ENCODE measurements at regions not wholly inside any gene's neighbourhood (a gene's known extent, or its start where the extent isn't known, plus 50 kb on each side); places are given as distances from the start of the nearest gene placed in this dataset.

DNA sequence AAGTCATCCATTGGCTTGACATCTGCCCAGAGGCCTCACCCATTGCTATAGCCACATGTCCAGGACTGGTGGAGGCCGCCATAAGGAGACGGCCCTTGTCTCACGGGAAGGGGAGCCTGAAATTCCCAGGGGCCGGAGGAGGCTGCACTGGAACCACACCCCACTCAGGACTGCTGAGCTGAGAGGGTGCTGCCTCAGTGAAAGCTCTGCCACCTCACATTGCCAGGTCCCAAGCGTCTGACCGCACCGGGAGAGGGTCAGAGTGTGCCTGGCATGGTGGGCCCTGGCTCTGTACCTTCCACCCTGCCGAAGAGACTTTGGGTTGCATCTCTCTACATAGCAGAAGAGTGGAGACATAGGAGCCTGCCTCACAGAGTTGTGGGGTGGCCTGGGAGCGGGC lies 134.1 kb upstream of the GLI2 start:
- WGBS (ENCODE audit: insufficient coverage), result 96% methylated on average over 8 of the region's 9 CpGs
- H3K27ac Mint-ChIP-seq, result no peak overlapping the region
- Histone ChIP-seq H2AFZ (ENCODE audit: insufficient read depth, low read depth, low read length, poor library complexity, severe bottlenecking) (no peak overlapping the region), H3K4me1 (ENCODE audit: control insufficient read depth in 2 of 2, insufficient read depth in 2 of 2, low read length in 2 of 2) (no peaks in the 10 kb centered on the region), H3K36me3 (replicated peaks in 1 of 2; ENCODE audit: control extremely low read depth in 1 of 2, control insufficient read depth in 1 of 2, extremely low read depth in 1 of 2, insufficient read depth in 2 of 2, low read length in 1 of 2) (no peaks in the 10 kb centered on the region), H3K4me3 (ENCODE audit: control extremely low read depth in 1 of 5, extremely low read depth in 1 of 5, insufficient read depth in 1 of 5, low read depth in 2 of 5, low read length in 4 of 5) (no peak overlapping the region), H3K9ac (ENCODE audit: low read length) (no peak overlapping the region), H4K20me1 (ENCODE audit: control insufficient read depth, insufficient read depth, low read length, poor library complexity, severe bottlenecking) (no peaks in the 10 kb centered on the region), H3K79me2 (ENCODE audit: control insufficient read depth, insufficient read depth, low read length) (no peaks in the 10 kb centered on the region), H3K27me3 (replicated peaks in 1 of 4; ENCODE audit: control extremely low read depth in 1 of 4, control insufficient read depth in 3 of 4, insufficient read depth in 4 of 4, low read length in 3 of 4) (no peaks in the 10 kb centered on the region), H3K27ac (ENCODE audit: low read length in 2 of 2) (no peak overlapping the region), H3K9me3 (ENCODE audit: control extremely low read depth in 1 of 3, control insufficient read depth in 2 of 3, insufficient read depth in 1 of 3, low read length in 2 of 3) (no peaks in the 10 kb centered on the region), H3K4me2 (replicated peaks; ENCODE audit: low read depth, low read length, poor library complexity, severe bottlenecking) (no peak overlapping the region)
- H3K4me3 Mint-ChIP-seq, result no peak overlapping the region
- intact Hi-C loops (cut with micrococcal nuclease), result no loop called here
- no peak for DNase-seq
- CTCF ChIA-PET, result no interaction called here
- POLR2A ChIA-PET, result no interaction called here
- TF ChIP-seq, protein P1, sequence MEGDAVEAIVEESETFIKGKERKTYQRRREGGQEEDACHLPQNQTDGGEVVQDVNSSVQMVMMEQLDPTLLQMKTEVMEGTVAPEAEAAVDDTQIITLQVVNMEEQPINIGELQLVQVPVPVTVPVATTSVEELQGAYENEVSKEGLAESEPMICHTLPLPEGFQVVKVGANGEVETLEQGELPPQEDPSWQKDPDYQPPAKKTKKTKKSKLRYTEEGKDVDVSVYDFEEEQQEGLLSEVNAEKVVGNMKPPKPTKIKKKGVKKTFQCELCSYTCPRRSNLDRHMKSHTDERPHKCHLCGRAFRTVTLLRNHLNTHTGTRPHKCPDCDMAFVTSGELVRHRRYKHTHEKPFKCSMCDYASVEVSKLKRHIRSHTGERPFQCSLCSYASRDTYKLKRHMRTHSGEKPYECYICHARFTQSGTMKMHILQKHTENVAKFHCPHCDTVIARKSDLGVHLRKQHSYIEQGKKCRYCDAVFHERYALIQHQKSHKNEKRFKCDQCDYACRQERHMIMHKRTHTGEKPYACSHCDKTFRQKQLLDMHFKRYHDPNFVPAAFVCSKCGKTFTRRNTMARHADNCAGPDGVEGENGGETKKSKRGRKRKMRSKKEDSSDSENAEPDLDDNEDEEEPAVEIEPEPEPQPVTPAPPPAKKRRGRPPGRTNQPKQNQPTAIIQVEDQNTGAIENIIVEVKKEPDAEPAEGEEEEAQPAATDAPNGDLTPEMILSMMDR (IDR thresholded peaks at IDR 0.05), result no peak
- TF ChIP-seq EZH2 (IDR thresholded peaks at IDR 0.05; ENCODE audit: borderline replicate concordance, insufficient read depth, low read depth, low read length, poor library complexity, severe bottlenecking), result no peak
- no peaks in the 10 kb centered on the region for H3K4me1 Mint-ChIP-seq
- no peaks in the 10 kb centered on the region for H3K9me3 Mint-ChIP-seq (ENCODE audit: insufficient read depth)
- H3K27me3 Mint-ChIP-seq, result peaks cover 13% of the 10 kb centered on the region
- ATAC-seq (ENCODE audit: low read depth), result no peak

DNA sequence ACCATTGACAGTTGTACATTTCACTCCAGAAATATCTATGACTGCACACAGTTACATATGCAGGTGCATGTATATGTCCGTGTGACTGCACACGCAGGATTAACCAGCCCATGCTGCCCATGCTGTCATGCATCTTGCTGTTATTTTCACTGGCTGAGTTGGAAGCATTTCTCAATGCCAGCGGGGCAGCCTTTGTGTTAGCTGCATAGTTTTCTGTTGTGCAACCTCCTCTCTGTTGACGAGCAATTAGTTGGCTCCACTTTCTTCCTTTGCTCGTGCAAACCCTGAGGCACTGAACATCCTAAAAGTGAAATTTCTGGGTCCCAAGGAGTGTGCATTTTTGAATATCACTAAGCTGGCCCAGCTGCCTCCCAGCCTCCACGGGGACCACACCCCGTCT lies 133.4 kb upstream of the GLI2 start:
- no peak for ATAC-seq (ENCODE audit: low read depth)

More for the DNA sequence above, 133.4 kb upstream of the GLI2 start:
- no peaks in the 10 kb centered on the region for H3K4me1 Mint-ChIP-seq
- CTCF ChIA-PET, result no interaction called here
- intact Hi-C loops (cut with micrococcal nuclease), result no loop called here
- Histone ChIP-seq H3K27me3 (replicated peaks in 1 of 4; ENCODE audit: control extremely low read depth in 1 of 4, control insufficient read depth in 3 of 4, insufficient read depth in 4 of 4, low read length in 3 of 4) (no peaks in the 10 kb centered on the region), H3K4me1 (ENCODE audit: control insufficient read depth in 2 of 2, insufficient read depth in 2 of 2, low read length in 2 of 2) (no peaks in the 10 kb centered on the region), H3K4me3 (ENCODE audit: control extremely low read depth in 1 of 5, extremely low read depth in 1 of 5, insufficient read depth in 1 of 5, low read depth in 2 of 5, low read length in 4 of 5) (no peak overlapping the region), H3K9ac (ENCODE audit: low read length) (no peak overlapping the region), H2AFZ (ENCODE audit: insufficient read depth, low read depth, low read length, poor library complexity, severe bottlenecking) (no peak overlapping the region), H3K27ac (ENCODE audit: low read length in 2 of 2) (no peak overlapping the region), H3K4me2 (replicated peaks; ENCODE audit: low read depth, low read length, poor library complexity, severe bottlenecking) (no peak overlapping the region), H3K79me2 (ENCODE audit: control insufficient read depth, insufficient read depth, low read length) (no peaks in the 10 kb centered on the region), H4K20me1 (ENCODE audit: control insufficient read depth, insufficient read depth, low read length, poor library complexity, severe bottlenecking) (no peaks in the 10 kb centered on the region), H3K9me3 (ENCODE audit: control extremely low read depth in 1 of 3, control insufficient read depth in 2 of 3, insufficient read depth in 1 of 3, low read length in 2 of 3) (no peaks in the 10 kb centered on the region), H3K36me3 (replicated peaks in 1 of 2; ENCODE audit: control extremely low read depth in 1 of 2, control insufficient read depth in 1 of 2, extremely low read depth in 1 of 2, insufficient read depth in 2 of 2, low read length in 1 of 2) (no peaks in the 10 kb centered on the region)
- H3K4me3 Mint-ChIP-seq, result no peak overlapping the region
- H3K27me3 Mint-ChIP-seq, result peaks cover 13% of the 10 kb centered on the region
- H3K27ac Mint-ChIP-seq, result no peak overlapping the region
- TF ChIP-seq, protein P1 (IDR thresholded peaks at IDR 0.05), result no peak
- TF ChIP-seq EZH2 (IDR thresholded peaks at IDR 0.05; ENCODE audit: borderline replicate concordance, insufficient read depth, low read depth, low read length, poor library complexity, severe bottlenecking), result no peak
- no peaks in the 10 kb centered on the region for H3K9me3 Mint-ChIP-seq (ENCODE audit: insufficient read depth)
- DNase-seq, result no peak
- 96% methylated on average over 5 of the region's 7 CpGs for WGBS (ENCODE audit: insufficient coverage)
- POLR2A ChIA-PET, result no interaction called here

Data from B cell (primary cell).